ENCODE measurements at regions not wholly inside any gene's neighbourhood (a gene's known extent, or its start where the extent isn't known, plus 50 kb on each side); places are given as distances from the start of the nearest gene placed in this dataset.
A peak's percentile ranks its signal among the peaks of the same experiment; 100 is the strongest.

DNA sequence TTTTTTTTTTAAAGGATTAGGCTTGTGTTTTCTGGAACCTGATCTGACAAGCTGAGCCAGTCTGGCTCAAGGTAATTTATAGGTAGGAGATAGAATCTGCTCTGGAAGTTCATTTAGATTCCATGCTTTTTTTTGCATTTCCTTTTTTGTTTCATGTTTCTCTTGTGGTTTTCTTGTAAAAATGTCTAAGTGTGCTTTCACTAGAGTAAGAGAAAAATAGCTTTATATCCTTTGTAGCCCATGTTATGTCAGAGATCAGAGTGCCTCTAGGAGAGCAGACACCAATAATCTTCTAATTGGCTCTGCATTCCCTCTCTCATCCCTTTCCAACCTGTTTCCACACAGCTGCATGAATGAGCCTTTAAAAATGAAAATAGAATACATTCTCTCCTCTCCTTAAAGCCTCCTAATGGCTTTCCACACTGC lies 389.8 kb upstream of the KCNMB2 start:
- TF ChIP-seq, protein P1, sequence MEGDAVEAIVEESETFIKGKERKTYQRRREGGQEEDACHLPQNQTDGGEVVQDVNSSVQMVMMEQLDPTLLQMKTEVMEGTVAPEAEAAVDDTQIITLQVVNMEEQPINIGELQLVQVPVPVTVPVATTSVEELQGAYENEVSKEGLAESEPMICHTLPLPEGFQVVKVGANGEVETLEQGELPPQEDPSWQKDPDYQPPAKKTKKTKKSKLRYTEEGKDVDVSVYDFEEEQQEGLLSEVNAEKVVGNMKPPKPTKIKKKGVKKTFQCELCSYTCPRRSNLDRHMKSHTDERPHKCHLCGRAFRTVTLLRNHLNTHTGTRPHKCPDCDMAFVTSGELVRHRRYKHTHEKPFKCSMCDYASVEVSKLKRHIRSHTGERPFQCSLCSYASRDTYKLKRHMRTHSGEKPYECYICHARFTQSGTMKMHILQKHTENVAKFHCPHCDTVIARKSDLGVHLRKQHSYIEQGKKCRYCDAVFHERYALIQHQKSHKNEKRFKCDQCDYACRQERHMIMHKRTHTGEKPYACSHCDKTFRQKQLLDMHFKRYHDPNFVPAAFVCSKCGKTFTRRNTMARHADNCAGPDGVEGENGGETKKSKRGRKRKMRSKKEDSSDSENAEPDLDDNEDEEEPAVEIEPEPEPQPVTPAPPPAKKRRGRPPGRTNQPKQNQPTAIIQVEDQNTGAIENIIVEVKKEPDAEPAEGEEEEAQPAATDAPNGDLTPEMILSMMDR (IDR thresholded peaks at IDR 0.05), result no peak
- Histone ChIP-seq H3K36me3 (no peaks in the 10 kb centered on the region), H3K9me3 (no peaks in the 10 kb centered on the region), H3K27ac (no peak overlapping the region), H3K4me3 (no peak overlapping the region), H3K27me3 (no peaks in the 10 kb centered on the region), H3K4me1 (no peaks in the 10 kb centered on the region)
- DNase-seq (no peak), ATAC-seq (peak in 1 of 4 donors; percentile 12), FAIRE-seq (no peak)
- intact Hi-C loops (cut with DNase I), result no loop called here

DNA sequence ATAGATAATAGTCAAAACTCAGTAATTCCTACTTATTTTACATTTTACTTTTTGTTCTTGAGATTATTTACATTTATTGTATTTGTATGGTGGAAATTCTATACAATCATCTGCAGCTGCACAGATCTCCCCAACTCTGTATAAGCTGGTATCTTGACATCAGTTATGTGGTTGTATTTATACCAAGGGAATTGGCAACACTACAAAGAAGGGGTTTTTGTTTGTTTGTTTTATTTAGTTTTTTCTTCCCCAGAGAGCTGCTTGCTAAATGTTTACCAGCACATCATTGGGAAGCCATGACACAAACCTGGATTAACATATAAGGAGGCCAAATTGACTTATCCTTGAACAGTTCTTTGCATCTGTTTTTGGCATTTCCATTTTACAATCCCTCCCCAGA lies 389.2 kb upstream of the KCNMB2 start:
- no peak overlapping the region for H3K27ac ChIP-seq
- ATAC-seq, result no peak
- FAIRE-seq, result no peak
- no peak for DNase-seq
- H3K36me3 ChIP-seq, result no peaks in the 10 kb centered on the region
- no peak overlapping the region for H3K4me3 ChIP-seq
- intact Hi-C loops (cut with DNase I), result no loop called here
- TF ChIP-seq, protein P1 (IDR thresholded peaks at IDR 0.05), result no peak
- H3K27me3 ChIP-seq, result no peaks in the 10 kb centered on the region
- no peaks in the 10 kb centered on the region for H3K4me1 ChIP-seq
- no peaks in the 10 kb centered on the region for H3K9me3 ChIP-seq

DNA sequence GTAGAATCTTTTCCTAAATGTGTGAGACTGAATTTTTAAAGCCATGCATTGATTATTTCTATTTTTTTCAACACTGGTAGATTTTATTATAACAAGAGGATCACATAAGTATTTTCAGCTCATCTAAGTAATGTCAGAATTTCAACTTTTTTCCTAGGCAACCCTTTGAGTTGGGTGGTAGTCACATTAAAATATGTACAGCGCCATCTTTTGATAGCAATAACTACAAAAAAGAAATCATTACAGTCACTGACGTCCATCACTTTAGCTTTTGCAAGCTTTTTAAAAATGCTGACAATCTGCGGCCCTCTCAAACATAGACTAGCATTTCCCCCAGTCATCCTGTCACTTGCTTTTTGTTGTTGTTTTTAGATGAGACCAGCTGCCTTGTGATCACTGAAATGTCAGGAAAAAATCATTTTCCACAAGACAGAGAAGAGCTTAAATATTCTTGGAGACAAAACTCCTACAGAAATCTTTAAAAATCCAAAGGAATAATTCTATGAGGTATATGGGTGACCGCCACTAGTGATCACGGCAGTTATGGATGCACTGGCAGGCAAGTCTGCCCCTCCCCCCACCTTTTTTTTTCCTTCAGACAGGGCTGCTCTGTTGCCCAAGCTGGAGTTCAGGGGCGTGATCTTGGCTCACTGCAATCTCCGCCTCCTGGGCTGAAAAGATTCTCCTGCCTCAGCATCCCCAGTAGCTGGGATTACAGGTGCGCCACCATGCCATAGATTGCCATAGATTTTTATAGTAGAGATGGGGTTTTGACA lies 384.0 kb upstream of the KCNMB2 start:
- no peak overlapping the region for H3K27ac ChIP-seq
- no peaks in the 10 kb centered on the region for H3K9me3 ChIP-seq
- TF ChIP-seq, protein P1 (IDR thresholded peaks at IDR 0.05), result no peak
- DNase-seq (no peak), ATAC-seq (no peak), FAIRE-seq (no peak)
- 82 to 86% methylated on average over 8 of the region's 8 CpGs for WGBS, 2 donors
- intact Hi-C loops (cut with DNase I), result no loop called here
- H3K4me1 ChIP-seq, result no peaks in the 10 kb centered on the region
- no peak overlapping the region for H3K4me3 ChIP-seq
- no peaks in the 10 kb centered on the region for H3K36me3 ChIP-seq
- H3K27me3 ChIP-seq, result no peaks in the 10 kb centered on the region

DNA sequence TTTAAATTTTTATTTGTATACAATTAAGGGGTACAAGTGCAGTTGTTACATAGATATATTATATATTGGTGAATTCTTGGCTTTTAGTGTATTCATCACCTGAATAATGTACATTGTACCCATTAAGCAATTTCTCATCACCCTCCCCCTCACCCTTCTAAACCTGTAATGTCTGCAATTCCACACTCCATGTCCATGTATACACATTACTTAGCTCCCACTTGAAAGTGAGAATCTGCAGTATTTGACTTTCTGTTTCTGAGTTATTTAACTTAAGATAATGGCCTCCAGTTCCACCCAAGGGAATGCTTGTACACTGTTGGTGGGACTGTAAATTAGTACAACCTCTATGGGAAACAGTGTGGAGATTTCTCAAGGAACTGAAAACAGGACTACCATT lies 383.2 kb upstream of the KCNMB2 start:
- FAIRE-seq, result no peak

DNA sequence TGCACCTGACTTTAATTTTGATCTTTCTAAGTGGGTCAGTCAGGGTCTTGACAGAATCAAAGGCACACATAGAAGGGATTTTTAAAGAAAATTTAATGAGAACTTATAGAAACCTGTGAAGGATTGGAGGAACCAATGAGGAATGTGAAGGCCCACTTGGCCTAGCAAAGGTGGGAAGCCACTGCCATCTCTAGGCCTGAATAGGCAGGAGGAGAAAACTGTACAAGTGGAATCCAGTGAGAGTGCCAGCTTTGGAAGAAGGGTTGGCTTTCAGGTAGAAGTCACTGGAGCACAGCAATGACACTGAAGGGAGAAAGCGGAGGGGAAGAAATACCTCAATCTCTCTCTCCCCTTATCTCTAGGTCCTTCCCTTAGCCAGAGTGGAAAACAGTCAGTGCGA lies 380.7 kb upstream of the KCNMB2 start:
- intact Hi-C loops (cut with DNase I), result no loop called here
- no peak overlapping the region for H3K27ac ChIP-seq
- FAIRE-seq (no peak), DNase-seq (no peak), ATAC-seq (no peak)
- 96 to 99% methylated on average over 2 of the region's 2 CpGs for WGBS, 2 donors
- H3K4me1 ChIP-seq, result no peaks in the 10 kb centered on the region
- H3K36me3 ChIP-seq, result no peaks in the 10 kb centered on the region
- H3K27me3 ChIP-seq, result no peaks in the 10 kb centered on the region
- no peak overlapping the region for H3K4me3 ChIP-seq
- H3K9me3 ChIP-seq, result no peaks in the 10 kb centered on the region
- TF ChIP-seq, protein P1 (IDR thresholded peaks at IDR 0.05), result no peak

More for the DNA sequence above, 383.2 kb upstream of the KCNMB2 start:
- Histone ChIP-seq H3K4me1 (no peaks in the 10 kb centered on the region), H3K36me3 (no peaks in the 10 kb centered on the region), H3K9me3 (no peaks in the 10 kb centered on the region), H3K4me3 (no peak overlapping the region), H3K27me3 (no peaks in the 10 kb centered on the region), H3K27ac (no peak overlapping the region)
- DNase-seq (no peak), ATAC-seq (no peak)
- intact Hi-C loops (cut with DNase I), result no loop called here
- TF ChIP-seq, protein P1 (IDR thresholded peaks at IDR 0.05), result no peak

Data from pancreas (tissue), 10 donors.